WTC11 (cell line): ENCODE measurements at regions not wholly inside any gene's neighbourhood (a gene's known extent, or its start where the extent isn't known, plus 50 kb on each side); places are given as distances from the start of the nearest gene placed in this dataset.

ENCODE experiments used
- ATAC-seq: fragments of 200-7000 bp; cut with Tn5 transposase; 2 replicates; pipeline ENCODE4 v1.10.0; 2021; ENCODE audit warnings: mild to moderate bottlenecking, moderate library complexity
- CTCF ChIA-PET: fragments of 300-600 bp; sonication (Branson Sonifier 250); formaldehyde crosslinking; loops from one replicate; lab custom pipeline; 2021; ENCODE audit warnings: antibody characterized with exemption; lab: Charles Lee
- POLR2A ChIA-PET: fragments of 350-600 bp; sonication (Branson Sonifier 250); formaldehyde crosslinking; loops from one replicate; lab custom pipeline; 2021; ENCODE audit warnings: antibody characterized with exemption; lab: Charles Lee
- DNase-seq: peaks from one replicate; pipeline ENCODE4 v3.0.0; 2021; ENCODE audit warnings: low spot score
- H3K27ac Mint-ChIP-seq: 2 replicates; pipeline ENCODE4 v1.8.0; 2021; ENCODE audit warnings: mixed read lengths
- H3K27me3 Mint-ChIP-seq: 2 replicates; pipeline ENCODE4 v1.8.0; 2021; ENCODE audit warnings: low read depth, mild to moderate bottlenecking, moderate library complexity, mixed read lengths
- H3K36me3 Mint-ChIP-seq: 2 replicates; pipeline ENCODE4 v1.8.0; 2021; ENCODE audit warnings: mixed read lengths
- H3K4me1 Mint-ChIP-seq: 2 replicates; pipeline ENCODE4 v1.8.0; 2022; ENCODE audit warnings: mixed read lengths
- H3K4me3 Mint-ChIP-seq: 2 replicates; pipeline ENCODE4 v1.8.0; 2021; ENCODE audit warnings: mild to moderate bottlenecking, moderate library complexity, mixed read lengths
- H3K9me3 Mint-ChIP-seq: 2 replicates; pipeline ENCODE4 v1.8.0; 2021; ENCODE audit warnings: mixed read lengths
- E2F5 ChIP-seq: sonication (generic); formaldehyde crosslinking; IDR thresholded peaks from 2 replicates; pipeline ENCODE4 v1.8.1; 2022; ENCODE audit warnings: mild to moderate bottlenecking, moderate library complexity, missing genetic modification reagents
- GABPB1 ChIP-seq: sonication (generic); formaldehyde crosslinking; IDR thresholded peaks from 2 replicates; pipeline ENCODE4 v1.8.1; 2023; ENCODE audit warnings: mild to moderate bottlenecking, missing genetic modification reagents
- GRHL2 ChIP-seq: fragments of 250-450 bp; sonication (Bioruptor Pico); IDR thresholded peaks from 2 replicates; pipeline ENCODE4 v1.8.0; 2022; ENCODE audit warnings: mild to moderate bottlenecking, moderate library complexity; ENCODE audit not compliant: insufficient replicate concordance, severe bottlenecking
- HMGA2 ChIP-seq: fragments of 250-450 bp; sonication (Bioruptor Pico); IDR thresholded peaks from 2 replicates; pipeline ENCODE4 v1.4.0; 2021; ENCODE audit warnings: mild to moderate bottlenecking, moderate library complexity
- KAT7 ChIP-seq: sonication (generic); formaldehyde crosslinking; IDR thresholded peaks from 2 replicates; pipeline ENCODE4 v1.8.1; 2023; ENCODE audit warnings: missing genetic modification reagents, mild to moderate bottlenecking, borderline replicate concordance
- NFATC4 ChIP-seq: fragments of 250-450 bp; sonication (Bioruptor Pico); IDR thresholded peaks from 2 replicates; pipeline ENCODE4 v1.9.0; 2021; ENCODE audit warnings: mild to moderate bottlenecking
- NFYB ChIP-seq: sonication (generic); formaldehyde crosslinking; conservative IDR thresholded peaks from 2 replicates; pipeline ENCODE4 v1.8.0; 2022; ENCODE audit warnings: low read depth, missing genetic modification reagents
- NR2C2 ChIP-seq: sonication (generic); formaldehyde crosslinking; IDR thresholded peaks from 2 replicates; pipeline ENCODE4 v1.8.0; 2022; ENCODE audit warnings: mild to moderate bottlenecking, missing genetic modification reagents
- SMAD4 ChIP-seq: sonication (generic); formaldehyde crosslinking; IDR thresholded peaks from 2 replicates; pipeline ENCODE4 v1.8.0; 2022; ENCODE audit warnings: mild to moderate bottlenecking, missing genetic modification reagents
- SOX15 ChIP-seq: fragments of 250-450 bp; sonication (Bioruptor Pico); IDR thresholded peaks from 2 replicates; pipeline ENCODE4 v1.9.0; 2021; ENCODE audit warnings: mild to moderate bottlenecking
- SP1 ChIP-seq: sonication (generic); formaldehyde crosslinking; conservative IDR thresholded peaks from 2 replicates; pipeline ENCODE4 v1.8.1; 2022; ENCODE audit warnings: missing genetic modification reagents
- ZNF219 ChIP-seq: sonication (generic); formaldehyde crosslinking; IDR thresholded peaks from 2 replicates; pipeline ENCODE4 v1.8.0; 2023; ENCODE audit warnings: missing genetic modification reagents, mild to moderate bottlenecking, borderline replicate concordance
- ZNF263 ChIP-seq: sonication (generic); formaldehyde crosslinking; IDR thresholded peaks from 2 replicates; pipeline ENCODE4 v1.8.1; 2022; ENCODE audit warnings: low read depth, mild to moderate bottlenecking, moderate library complexity, missing genetic modification reagents
- ZNF396 ChIP-seq: fragments of 250-450 bp; sonication (Bioruptor Pico); IDR thresholded peaks from 2 replicates; pipeline ENCODE4 v1.8.0; 2021; ENCODE audit warnings: mild to moderate bottlenecking, moderate library complexity, borderline replicate concordance
- ZNF671 ChIP-seq: fragments of 250-450 bp; sonication (Bioruptor Pico); IDR thresholded peaks from 2 replicates; pipeline ENCODE4 v1.8.0; 2021; ENCODE audit warnings: mild to moderate bottlenecking
- TF ChIP-seq, protein P1 (sequence below): sonication (generic); formaldehyde crosslinking; IDR thresholded peaks from 2 replicates; pipeline ENCODE4 v1.8.0; 2023; ENCODE audit warnings: missing genetic modification reagents, mild to moderate bottlenecking, borderline replicate concordance
- TF ChIP-seq, protein P2 (sequence below): sonication (generic); formaldehyde crosslinking; IDR thresholded peaks from 2 replicates; pipeline ENCODE4 v1.8.1; 2022; ENCODE audit warnings: missing genetic modification reagents, borderline replicate concordance
- TF ChIP-seq, protein P3 (sequence below): sonication (generic); formaldehyde crosslinking; IDR thresholded peaks from 2 replicates; pipeline ENCODE4 v1.8.0; 2023; ENCODE audit warnings: missing genetic modification reagents
- TF ChIP-seq, protein P4 (sequence below): sonication (generic); formaldehyde crosslinking; IDR thresholded peaks from 2 replicates; pipeline ENCODE4 v1.8.1; 2023; ENCODE audit warnings: mild to moderate bottlenecking, missing genetic modification reagents, borderline replicate concordance
- TF ChIP-seq, protein P5 (sequence below): sonication (generic); formaldehyde crosslinking; conservative IDR thresholded peaks from 2 replicates; pipeline ENCODE4 v1.8.1; 2023; ENCODE audit warnings: mild to moderate bottlenecking, low read depth, missing genetic modification reagents, moderate library complexity

DNA sequence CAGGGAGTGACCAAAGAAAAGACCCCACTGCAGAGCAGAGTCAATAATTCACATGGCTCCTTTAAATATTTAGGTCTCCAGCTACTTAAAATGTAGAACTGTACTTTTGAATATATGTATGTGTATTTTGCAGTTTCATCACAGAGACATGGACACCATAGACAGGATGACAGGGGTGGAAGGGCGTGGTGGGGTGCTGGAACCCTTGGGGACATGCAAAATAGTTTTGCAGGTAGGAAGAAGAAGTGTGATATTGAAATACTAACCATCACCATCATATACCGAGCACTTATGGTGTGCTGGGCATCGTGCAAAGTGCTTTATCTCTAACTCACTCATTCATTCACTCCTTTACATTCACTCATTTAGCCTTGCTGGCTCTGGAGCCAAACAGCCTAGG is 72.5 kb upstream of the IGSF21 start (continued):
- TF ChIP-seq ZNF263 (CRISPR knock-in tag), result no peak
- TF ChIP-seq NFATC4, result no peak
- no peak for TF ChIP-seq KAT7 (CRISPR knock-in tag)
- TF ChIP-seq, protein P1, sequence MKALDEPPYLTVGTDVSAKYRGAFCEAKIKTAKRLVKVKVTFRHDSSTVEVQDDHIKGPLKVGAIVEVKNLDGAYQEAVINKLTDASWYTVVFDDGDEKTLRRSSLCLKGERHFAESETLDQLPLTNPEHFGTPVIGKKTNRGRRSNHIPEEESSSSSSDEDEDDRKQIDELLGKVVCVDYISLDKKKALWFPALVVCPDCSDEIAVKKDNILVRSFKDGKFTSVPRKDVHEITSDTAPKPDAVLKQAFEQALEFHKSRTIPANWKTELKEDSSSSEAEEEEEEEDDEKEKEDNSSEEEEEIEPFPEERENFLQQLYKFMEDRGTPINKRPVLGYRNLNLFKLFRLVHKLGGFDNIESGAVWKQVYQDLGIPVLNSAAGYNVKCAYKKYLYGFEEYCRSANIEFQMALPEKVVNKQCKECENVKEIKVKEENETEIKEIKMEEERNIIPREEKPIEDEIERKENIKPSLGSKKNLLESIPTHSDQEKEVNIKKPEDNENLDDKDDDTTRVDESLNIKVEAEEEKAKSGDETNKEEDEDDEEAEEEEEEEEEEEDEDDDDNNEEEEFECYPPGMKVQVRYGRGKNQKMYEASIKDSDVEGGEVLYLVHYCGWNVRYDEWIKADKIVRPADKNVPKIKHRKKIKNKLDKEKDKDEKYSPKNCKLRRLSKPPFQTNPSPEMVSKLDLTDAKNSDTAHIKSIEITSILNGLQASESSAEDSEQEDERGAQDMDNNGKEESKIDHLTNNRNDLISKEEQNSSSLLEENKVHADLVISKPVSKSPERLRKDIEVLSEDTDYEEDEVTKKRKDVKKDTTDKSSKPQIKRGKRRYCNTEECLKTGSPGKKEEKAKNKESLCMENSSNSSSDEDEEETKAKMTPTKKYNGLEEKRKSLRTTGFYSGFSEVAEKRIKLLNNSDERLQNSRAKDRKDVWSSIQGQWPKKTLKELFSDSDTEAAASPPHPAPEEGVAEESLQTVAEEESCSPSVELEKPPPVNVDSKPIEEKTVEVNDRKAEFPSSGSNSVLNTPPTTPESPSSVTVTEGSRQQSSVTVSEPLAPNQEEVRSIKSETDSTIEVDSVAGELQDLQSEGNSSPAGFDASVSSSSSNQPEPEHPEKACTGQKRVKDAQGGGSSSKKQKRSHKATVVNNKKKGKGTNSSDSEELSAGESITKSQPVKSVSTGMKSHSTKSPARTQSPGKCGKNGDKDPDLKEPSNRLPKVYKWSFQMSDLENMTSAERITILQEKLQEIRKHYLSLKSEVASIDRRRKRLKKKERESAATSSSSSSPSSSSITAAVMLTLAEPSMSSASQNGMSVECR (CRISPR knock-in tag), result no peak
- TF ChIP-seq, protein P2, sequence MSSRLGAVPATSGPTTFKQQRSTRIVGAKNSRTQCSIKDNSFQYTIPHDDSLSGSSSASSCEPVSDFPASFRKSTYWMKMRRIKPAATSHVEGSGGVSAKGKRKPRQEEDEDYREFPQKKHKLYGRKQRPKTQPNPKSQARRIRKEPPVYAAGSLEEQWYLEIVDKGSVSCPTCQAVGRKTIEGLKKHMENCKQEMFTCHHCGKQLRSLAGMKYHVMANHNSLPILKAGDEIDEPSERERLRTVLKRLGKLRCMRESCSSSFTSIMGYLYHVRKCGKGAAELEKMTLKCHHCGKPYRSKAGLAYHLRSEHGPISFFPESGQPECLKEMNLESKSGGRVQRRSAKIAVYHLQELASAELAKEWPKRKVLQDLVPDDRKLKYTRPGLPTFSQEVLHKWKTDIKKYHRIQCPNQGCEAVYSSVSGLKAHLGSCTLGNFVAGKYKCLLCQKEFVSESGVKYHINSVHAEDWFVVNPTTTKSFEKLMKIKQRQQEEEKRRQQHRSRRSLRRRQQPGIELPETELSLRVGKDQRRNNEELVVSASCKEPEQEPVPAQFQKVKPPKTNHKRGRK (CRISPR knock-in tag), result no peak
- TF ChIP-seq NR2C2 (CRISPR knock-in tag), result no peak
- TF ChIP-seq SMAD4, result no peak
- TF ChIP-seq GABPB1, result no peak

DNA sequence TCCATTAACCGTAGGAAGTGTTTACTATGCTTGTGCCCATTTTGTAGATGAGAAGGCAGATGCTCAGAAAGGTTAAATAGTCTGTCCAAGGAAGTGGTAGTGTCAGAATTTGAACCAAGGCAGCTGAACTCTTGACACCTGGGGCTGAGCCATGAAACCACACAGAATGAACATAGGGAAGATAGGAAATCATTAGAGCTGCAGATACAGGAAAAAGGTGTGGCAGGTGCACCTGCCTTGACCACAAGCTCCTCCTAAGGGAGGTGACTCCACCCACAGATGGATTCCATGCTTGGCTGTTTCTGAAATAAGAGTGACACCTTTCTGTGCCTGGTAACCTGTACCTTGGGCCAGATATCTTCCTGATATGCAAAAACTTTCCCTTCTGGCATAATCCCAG is 69.9 kb upstream of the IGSF21 start:
- no peak for DNase-seq
- no peak overlapping the region for H3K27ac Mint-ChIP-seq
- H3K36me3 Mint-ChIP-seq, result no peaks in the 10 kb centered on the region
- CTCF ChIA-PET, result interaction anchor here (1.4 to 2.2 kb wide), 2 partner anchors 14 to 28 kb away, joined by 3 to 6 read pairs; no protein-coding TSS in a partner anchor
- no peak for ATAC-seq
- H3K27me3 Mint-ChIP-seq, result peaks cover 23% of the 10 kb centered on the region
- H3K4me1 Mint-ChIP-seq, result no peaks in the 10 kb centered on the region
- TF ChIP-seq, protein P3, sequence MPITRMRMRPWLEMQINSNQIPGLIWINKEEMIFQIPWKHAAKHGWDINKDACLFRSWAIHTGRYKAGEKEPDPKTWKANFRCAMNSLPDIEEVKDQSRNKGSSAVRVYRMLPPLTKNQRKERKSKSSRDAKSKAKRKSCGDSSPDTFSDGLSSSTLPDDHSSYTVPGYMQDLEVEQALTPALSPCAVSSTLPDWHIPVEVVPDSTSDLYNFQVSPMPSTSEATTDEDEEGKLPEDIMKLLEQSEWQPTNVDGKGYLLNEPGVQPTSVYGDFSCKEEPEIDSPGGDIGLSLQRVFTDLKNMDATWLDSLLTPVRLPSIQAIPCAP, result no peak
- TF ChIP-seq E2F5, result no peak
- TF ChIP-seq SOX15 (CRISPR knock-in tag), result no peak
- TF ChIP-seq GRHL2, result no peak
- TF ChIP-seq NFYB (CRISPR knock-in tag), result no peak
- TF ChIP-seq, protein P4, sequence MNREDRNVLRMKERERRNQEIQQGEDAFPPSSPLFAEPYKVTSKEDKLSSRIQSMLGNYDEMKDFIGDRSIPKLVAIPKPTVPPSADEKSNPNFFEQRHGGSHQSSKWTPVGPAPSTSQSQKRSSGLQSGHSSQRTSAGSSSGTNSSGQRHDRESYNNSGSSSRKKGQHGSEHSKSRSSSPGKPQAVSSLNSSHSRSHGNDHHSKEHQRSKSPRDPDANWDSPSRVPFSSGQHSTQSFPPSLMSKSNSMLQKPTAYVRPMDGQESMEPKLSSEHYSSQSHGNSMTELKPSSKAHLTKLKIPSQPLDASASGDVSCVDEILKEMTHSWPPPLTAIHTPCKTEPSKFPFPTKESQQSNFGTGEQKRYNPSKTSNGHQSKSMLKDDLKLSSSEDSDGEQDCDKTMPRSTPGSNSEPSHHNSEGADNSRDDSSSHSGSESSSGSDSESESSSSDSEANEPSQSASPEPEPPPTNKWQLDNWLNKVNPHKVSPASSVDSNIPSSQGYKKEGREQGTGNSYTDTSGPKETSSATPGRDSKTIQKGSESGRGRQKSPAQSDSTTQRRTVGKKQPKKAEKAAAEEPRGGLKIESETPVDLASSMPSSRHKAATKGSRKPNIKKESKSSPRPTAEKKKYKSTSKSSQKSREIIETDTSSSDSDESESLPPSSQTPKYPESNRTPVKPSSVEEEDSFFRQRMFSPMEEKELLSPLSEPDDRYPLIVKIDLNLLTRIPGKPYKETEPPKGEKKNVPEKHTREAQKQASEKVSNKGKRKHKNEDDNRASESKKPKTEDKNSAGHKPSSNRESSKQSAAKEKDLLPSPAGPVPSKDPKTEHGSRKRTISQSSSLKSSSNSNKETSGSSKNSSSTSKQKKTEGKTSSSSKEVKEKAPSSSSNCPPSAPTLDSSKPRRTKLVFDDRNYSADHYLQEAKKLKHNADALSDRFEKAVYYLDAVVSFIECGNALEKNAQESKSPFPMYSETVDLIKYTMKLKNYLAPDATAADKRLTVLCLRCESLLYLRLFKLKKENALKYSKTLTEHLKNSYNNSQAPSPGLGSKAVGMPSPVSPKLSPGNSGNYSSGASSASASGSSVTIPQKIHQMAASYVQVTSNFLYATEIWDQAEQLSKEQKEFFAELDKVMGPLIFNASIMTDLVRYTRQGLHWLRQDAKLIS (CRISPR knock-in tag), result no peak
- TF ChIP-seq HMGA2 (CRISPR knock-in tag), result no peak
- TF ChIP-seq, protein P5, sequence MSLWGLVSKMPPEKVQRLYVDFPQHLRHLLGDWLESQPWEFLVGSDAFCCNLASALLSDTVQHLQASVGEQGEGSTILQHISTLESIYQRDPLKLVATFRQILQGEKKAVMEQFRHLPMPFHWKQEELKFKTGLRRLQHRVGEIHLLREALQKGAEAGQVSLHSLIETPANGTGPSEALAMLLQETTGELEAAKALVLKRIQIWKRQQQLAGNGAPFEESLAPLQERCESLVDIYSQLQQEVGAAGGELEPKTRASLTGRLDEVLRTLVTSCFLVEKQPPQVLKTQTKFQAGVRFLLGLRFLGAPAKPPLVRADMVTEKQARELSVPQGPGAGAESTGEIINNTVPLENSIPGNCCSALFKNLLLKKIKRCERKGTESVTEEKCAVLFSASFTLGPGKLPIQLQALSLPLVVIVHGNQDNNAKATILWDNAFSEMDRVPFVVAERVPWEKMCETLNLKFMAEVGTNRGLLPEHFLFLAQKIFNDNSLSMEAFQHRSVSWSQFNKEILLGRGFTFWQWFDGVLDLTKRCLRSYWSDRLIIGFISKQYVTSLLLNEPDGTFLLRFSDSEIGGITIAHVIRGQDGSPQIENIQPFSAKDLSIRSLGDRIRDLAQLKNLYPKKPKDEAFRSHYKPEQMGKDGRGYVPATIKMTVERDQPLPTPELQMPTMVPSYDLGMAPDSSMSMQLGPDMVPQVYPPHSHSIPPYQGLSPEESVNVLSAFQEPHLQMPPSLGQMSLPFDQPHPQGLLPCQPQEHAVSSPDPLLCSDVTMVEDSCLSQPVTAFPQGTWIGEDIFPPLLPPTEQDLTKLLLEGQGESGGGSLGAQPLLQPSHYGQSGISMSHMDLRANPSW (CRISPR knock-in tag), result no peak
- TF ChIP-seq ZNF219 (CRISPR knock-in tag), result no peak
- TF ChIP-seq SP1, result no peak
- no peak for TF ChIP-seq ZNF396 (CRISPR knock-in tag)
- no peak for TF ChIP-seq ZNF671 (CRISPR knock-in tag)
- no peak overlapping the region for H3K4me3 Mint-ChIP-seq
- H3K9me3 Mint-ChIP-seq, result no peaks in the 10 kb centered on the region
- POLR2A ChIA-PET, result no interaction called here
